ENCODE measurements at regions not wholly inside any gene's neighbourhood (a gene's known extent, or its start where the extent isn't known, plus 50 kb on each side); places are given as distances from the start of the nearest gene placed in this dataset.

DNA sequence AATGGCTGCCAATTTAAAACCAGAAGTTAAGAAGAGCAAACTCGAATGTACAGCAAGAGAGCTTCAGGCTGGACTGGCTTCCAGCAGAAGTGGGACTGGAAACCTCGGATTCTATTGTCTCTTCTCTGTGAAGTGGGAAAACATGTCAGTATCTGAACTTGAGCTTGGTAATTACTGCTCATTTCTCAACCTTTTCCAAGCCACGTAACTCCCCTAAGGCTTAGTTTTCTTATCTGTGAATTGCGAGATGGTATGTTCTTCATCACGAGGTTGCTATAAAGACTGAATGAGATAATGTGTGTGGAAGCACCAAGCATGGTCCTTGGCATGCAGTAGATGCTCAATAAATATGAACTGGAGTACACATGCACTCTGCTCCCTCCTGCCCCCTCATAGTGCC is 259.4 kb upstream of the SPRED2 start:
- Mint-ChIP-seq H3K27ac (ENCODE audit: low read depth) (no peak overlapping the region), H3K9me3 (no peaks in the 10 kb centered on the region), H3K36me3 (ENCODE audit: insufficient read depth) (no peaks in the 10 kb centered on the region), H3K4me3 (no peak overlapping the region), H3K27me3 (peaks cover 34% of the 10 kb centered on the region), H3K4me1 (no peaks in the 10 kb centered on the region)
- DNase-seq (ENCODE audit: low spot score in 2 of 2) = no peak
- ATAC-seq (replicated peaks; ENCODE audit: extremely low read depth, poor library complexity, severe bottlenecking) = no peak

DNA sequence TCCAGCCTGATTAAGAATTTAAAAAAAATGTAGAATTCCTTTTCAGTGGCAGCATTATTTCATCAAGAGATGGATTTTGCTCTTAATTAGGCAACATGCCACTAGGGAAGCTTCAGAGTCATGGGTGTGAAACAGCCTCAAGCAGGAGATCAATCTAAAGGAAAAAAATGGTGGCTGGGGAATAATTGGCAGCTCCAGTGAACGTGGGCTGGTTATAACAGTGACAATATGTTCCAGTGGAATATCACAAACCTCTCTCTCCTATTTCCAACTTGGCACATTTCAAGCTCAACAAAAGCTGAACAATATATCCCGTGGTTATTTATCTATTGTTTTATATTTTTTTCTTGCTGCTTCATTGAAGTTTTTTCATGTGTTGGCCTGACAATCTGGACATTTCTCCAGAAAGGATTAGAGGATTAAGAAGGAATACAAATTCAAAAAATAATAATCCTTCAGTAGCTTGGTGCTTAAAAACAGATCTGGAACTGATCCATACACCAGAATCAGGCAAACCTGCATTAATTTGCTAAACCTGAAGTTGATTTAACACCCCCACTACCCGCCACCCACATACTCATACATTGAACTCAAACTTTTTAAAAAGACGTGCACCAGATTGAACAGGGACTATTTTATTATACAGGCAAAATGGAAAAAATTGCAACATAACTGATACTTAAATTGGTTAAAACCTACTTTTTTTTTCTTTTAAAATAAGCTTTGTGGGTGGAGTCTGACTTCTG is 255.9 kb upstream of the SPRED2 start:
- no peak for ATAC-seq (replicated peaks; ENCODE audit: extremely low read depth, poor library complexity, severe bottlenecking)
- Mint-ChIP-seq H3K9me3 (no peaks in the 10 kb centered on the region), H3K36me3 (ENCODE audit: insufficient read depth) (no peaks in the 10 kb centered on the region), H3K4me1 (no peaks in the 10 kb centered on the region), H3K27ac (ENCODE audit: low read depth) (no peak overlapping the region), H3K27me3 (peaks cover 22% of the 10 kb centered on the region), H3K4me3 (no peak overlapping the region)
- DNase-seq (ENCODE audit: low spot score in 2 of 2) = no peak

DNA sequence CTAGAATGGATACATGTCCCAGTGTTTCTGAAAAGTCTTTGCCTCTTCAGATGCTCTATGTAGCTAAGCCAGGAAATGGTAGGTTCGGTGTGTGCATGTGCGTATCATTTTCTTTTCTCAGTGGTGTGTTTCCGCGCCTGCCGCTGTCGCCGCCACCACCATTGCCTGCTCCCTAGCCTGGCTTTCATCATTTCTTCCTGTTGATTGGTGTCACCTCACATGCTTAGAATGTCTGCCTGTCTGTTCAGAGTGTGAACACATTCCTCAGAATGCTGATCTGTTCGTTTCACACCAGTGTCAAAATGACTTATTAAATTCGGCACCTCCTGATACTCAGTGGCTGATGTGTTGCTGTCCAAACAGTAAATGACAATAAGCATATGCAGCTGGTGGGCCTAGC is 255.2 kb upstream of the SPRED2 start:
- peaks cover 16% of the 10 kb centered on the region for H3K27me3 Mint-ChIP-seq
- H3K4me3 Mint-ChIP-seq = no peak overlapping the region
- H3K36me3 Mint-ChIP-seq (ENCODE audit: insufficient read depth) = no peaks in the 10 kb centered on the region
- ATAC-seq (replicated peaks; ENCODE audit: extremely low read depth, poor library complexity, severe bottlenecking) (no peak), DNase-seq (ENCODE audit: low spot score in 2 of 2) (no peak)
- H3K4me1 Mint-ChIP-seq = no peaks in the 10 kb centered on the region
- H3K9me3 Mint-ChIP-seq = no peaks in the 10 kb centered on the region
- H3K27ac Mint-ChIP-seq (ENCODE audit: low read depth) = no peak overlapping the region

DNA sequence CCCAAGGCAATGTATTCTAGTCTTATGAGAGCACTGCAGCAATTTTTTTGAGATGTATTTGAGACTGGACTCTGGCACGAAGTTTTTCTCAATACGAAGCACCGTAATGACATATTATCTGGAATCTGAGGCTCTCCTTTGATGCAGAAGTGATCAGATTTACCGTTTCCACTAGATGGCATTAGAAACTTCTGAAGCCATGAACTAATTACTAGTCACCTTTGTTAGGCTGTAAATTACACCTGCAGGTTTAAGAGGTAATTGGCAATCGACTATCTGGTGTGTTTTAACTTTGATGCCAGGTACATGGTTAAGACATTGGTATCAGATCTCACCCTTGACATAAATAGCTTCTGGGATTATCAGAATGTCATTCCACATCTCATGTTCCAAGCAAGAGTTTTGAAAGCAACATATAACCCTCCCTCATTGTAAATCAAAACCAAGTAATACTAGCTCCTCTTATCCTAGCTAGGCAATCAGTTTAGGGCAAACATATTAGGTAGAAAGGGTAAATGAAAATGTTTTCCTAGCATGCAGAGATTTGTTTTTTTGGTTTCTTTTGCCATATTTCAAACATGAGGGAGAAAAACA is 254.6 kb upstream of the SPRED2 start:
- H3K27ac Mint-ChIP-seq (ENCODE audit: low read depth) = no peak overlapping the region
- no peaks in the 10 kb centered on the region for H3K4me1 Mint-ChIP-seq
- DNase-seq (ENCODE audit: low spot score in 2 of 2) = no peak
- H3K27me3 Mint-ChIP-seq = peaks cover 16% of the 10 kb centered on the region
- H3K36me3 Mint-ChIP-seq (ENCODE audit: insufficient read depth) = no peaks in the 10 kb centered on the region
- no peak for ATAC-seq (replicated peaks; ENCODE audit: extremely low read depth, poor library complexity, severe bottlenecking)
- no peaks in the 10 kb centered on the region for H3K9me3 Mint-ChIP-seq
- no peak overlapping the region for H3K4me3 Mint-ChIP-seq

DNA sequence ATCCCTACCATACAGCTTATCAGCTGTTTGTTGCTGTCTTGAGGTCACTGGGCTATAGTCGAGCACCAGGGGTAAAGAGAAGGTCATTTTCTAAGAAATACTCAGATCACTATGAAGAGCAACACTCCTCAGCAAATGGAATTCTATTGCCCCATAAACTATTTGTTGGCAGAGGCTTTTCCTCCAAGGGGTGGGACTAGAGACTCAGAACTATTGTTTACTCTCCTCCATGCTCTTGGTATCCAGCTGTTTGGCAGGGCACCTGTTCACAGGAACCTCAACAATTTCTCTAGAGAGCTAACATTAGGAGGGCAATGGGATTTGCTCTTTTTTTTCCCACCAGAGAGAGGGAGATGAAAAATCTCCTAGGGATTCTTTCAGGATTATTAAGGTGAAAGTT is 249.1 kb upstream of the SPRED2 start:
- no peaks in the 10 kb centered on the region for H3K9me3 Mint-ChIP-seq
- no peaks in the 10 kb centered on the region for H3K36me3 Mint-ChIP-seq (ENCODE audit: insufficient read depth)
- H3K4me3 Mint-ChIP-seq = no peak overlapping the region
- no peak for DNase-seq (ENCODE audit: low spot score in 2 of 2)
- H3K27ac Mint-ChIP-seq (ENCODE audit: low read depth) = no peak overlapping the region
- H3K27me3 Mint-ChIP-seq = peaks cover 24% of the 10 kb centered on the region
- ATAC-seq (replicated peaks; ENCODE audit: extremely low read depth, poor library complexity, severe bottlenecking) = no peak
- H3K4me1 Mint-ChIP-seq = no peaks in the 10 kb centered on the region

DNA sequence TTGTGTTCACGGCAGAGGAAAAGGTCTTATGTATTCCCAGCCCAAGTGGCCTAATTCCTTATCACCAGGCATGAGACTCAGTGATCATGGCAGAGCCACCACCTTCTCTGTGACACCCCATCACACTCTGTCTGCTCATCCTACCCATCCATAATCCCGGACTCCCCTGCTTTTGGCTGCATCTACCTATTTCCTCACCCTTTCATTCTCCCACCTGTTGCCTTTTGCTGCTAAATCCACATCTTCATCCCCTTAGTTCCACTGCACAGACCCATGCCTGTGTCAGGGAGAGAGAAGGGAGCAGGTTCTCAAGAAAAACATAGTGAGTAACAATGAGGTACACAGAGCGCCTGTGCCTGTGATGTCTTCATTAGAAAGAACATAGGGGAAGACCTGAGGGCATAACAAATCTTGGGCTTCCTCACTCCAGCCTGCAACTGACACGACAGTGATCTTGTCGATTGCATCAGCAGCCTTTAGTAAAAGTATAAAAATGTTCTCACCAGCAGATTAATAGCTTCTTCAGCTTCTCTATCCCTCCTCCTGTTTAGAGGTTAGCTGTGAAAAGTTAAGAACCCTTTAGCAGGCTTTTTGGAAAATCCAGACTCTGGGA is 246.5 kb upstream of the SPRED2 start:
- H3K4me3 Mint-ChIP-seq = no peak overlapping the region
- H3K27me3 Mint-ChIP-seq = peaks cover 44% of the 10 kb centered on the region
- H3K4me1 Mint-ChIP-seq = no peaks in the 10 kb centered on the region
- no peak for DNase-seq (ENCODE audit: low spot score in 2 of 2)
- no peak for ATAC-seq (replicated peaks; ENCODE audit: extremely low read depth, poor library complexity, severe bottlenecking)
- H3K36me3 Mint-ChIP-seq (ENCODE audit: insufficient read depth) = no peaks in the 10 kb centered on the region
- peaks cover 6% of the 10 kb centered on the region for H3K9me3 Mint-ChIP-seq
- H3K27ac Mint-ChIP-seq (ENCODE audit: low read depth) = no peak overlapping the region

DNA sequence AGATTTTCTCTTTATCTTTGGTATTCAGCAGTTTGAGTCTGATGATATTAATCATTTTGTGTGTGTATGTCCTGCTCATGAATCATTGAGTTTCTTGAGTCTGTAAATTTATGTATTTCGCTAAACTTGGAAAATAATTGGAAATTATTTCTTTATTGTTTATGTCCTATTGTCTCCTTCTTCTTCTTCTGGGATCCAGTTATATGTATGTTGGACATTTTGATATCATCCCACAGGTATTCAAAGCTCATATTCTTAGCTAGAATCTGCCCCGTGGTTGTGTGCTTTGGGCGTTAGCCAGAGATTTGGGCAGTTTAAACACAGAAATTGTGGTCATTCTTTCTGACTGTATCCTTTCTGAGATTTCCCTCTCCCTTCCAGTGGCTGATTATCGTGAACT is 243.0 kb upstream of the SPRED2 start:
- H3K36me3 Mint-ChIP-seq (ENCODE audit: insufficient read depth) = no peaks in the 10 kb centered on the region
- H3K27ac Mint-ChIP-seq (ENCODE audit: low read depth) = no peak overlapping the region
- peaks cover 46% of the 10 kb centered on the region for H3K27me3 Mint-ChIP-seq
- peaks cover 6% of the 10 kb centered on the region for H3K9me3 Mint-ChIP-seq
- no peak overlapping the region for H3K4me3 Mint-ChIP-seq
- DNase-seq (ENCODE audit: low spot score in 2 of 2) (no peak), ATAC-seq (replicated peaks; ENCODE audit: extremely low read depth, poor library complexity, severe bottlenecking) (no peak)
- no peaks in the 10 kb centered on the region for H3K4me1 Mint-ChIP-seq

DNA sequence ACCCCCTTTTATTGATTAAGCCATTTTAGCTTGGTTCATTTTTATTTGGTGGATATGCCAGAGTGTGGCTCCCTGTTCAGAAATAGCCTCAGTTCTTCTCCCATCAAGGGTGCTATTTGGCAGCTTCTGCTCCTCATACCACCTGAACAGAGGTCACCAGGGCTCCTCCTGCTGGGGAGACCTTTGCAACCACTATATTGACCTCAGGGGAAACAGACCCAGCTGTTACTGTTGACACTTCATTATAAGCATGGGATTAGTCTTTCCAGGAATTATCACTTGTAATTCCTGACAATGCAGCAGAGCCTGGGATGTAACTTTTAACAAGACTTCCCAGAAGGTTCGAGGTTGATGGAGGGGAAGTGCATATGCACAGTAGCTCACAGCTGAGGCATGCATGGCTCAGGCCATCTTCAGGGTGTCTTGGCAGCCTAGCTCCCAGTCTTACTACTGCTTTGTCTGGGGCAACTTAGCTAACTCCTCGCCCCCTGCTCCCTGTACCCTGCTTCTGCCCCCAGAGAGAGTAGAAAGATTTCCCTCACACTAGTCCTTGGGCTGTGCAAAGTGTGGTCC is 239.4 kb upstream of the SPRED2 start:
- no peaks in the 10 kb centered on the region for H3K4me1 Mint-ChIP-seq
- ATAC-seq (replicated peaks; ENCODE audit: extremely low read depth, poor library complexity, severe bottlenecking) (no peak), DNase-seq (ENCODE audit: low spot score in 2 of 2) (no peak)
- no peak overlapping the region for H3K27ac Mint-ChIP-seq (ENCODE audit: low read depth)
- peaks cover 12% of the 10 kb centered on the region for H3K9me3 Mint-ChIP-seq
- H3K27me3 Mint-ChIP-seq = peaks cover 21% of the 10 kb centered on the region
- no peaks in the 10 kb centered on the region for H3K36me3 Mint-ChIP-seq (ENCODE audit: insufficient read depth)
- H3K4me3 Mint-ChIP-seq = no peak overlapping the region

DNA sequence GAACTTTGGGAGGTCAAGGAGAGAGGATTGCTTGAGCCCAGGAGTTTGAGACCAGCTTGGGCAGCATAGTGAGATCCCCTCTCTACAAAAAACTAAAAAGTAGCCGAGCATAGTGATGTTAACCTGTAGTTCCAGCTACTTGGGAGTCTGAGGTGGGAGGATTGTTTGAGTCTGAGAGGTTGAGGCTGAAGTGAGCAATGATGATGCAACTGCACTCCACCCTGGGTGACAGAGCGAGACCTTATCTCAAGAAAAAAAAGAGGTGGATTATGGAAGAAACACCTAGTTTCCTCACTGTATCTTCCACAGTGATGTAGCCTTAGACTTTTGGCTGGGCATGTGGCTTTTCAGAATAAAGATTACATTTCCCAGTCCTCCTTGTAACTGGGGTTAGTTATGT is 237.2 kb upstream of the SPRED2 start:
- H3K27ac Mint-ChIP-seq (ENCODE audit: low read depth) = no peak overlapping the region
- DNase-seq (ENCODE audit: low spot score in 2 of 2) (no peak), ATAC-seq (replicated peaks; ENCODE audit: extremely low read depth, poor library complexity, severe bottlenecking) (no peak)
- no peak overlapping the region for H3K4me3 Mint-ChIP-seq
- H3K4me1 Mint-ChIP-seq = no peaks in the 10 kb centered on the region
- no peaks in the 10 kb centered on the region for H3K36me3 Mint-ChIP-seq (ENCODE audit: insufficient read depth)
- H3K9me3 Mint-ChIP-seq = peaks cover 6% of the 10 kb centered on the region
- H3K27me3 Mint-ChIP-seq = peaks cover 9% of the 10 kb centered on the region

DNA sequence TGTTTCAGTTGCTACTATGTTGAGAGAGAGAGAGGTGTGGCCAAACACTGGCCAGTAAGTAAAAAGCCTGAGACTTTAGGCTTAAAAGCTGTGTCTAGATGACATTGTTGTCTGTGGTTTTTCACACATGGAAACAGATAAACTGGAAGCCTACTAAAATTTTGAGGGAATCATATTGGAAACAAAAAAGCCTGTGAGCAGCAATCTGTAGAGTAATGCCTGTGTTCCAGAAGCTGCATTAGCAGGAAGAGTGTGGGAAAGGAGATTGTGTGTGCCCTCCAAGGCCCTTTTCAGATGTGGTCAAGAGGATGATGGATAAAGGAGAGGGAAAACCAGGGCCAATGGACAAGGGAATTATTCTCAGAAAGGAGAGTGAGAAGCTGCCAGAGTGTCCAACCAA is 236.3 kb upstream of the SPRED2 start:
- DNase-seq (ENCODE audit: low spot score in 2 of 2) (no peak), ATAC-seq (replicated peaks; ENCODE audit: extremely low read depth, poor library complexity, severe bottlenecking) (no peak)
- Mint-ChIP-seq H3K4me1 (no peaks in the 10 kb centered on the region), H3K27me3 (peaks cover 9% of the 10 kb centered on the region), H3K4me3 (no peak overlapping the region), H3K36me3 (ENCODE audit: insufficient read depth) (no peaks in the 10 kb centered on the region), H3K9me3 (peaks cover 6% of the 10 kb centered on the region), H3K27ac (ENCODE audit: low read depth) (no peak overlapping the region)

DNA sequence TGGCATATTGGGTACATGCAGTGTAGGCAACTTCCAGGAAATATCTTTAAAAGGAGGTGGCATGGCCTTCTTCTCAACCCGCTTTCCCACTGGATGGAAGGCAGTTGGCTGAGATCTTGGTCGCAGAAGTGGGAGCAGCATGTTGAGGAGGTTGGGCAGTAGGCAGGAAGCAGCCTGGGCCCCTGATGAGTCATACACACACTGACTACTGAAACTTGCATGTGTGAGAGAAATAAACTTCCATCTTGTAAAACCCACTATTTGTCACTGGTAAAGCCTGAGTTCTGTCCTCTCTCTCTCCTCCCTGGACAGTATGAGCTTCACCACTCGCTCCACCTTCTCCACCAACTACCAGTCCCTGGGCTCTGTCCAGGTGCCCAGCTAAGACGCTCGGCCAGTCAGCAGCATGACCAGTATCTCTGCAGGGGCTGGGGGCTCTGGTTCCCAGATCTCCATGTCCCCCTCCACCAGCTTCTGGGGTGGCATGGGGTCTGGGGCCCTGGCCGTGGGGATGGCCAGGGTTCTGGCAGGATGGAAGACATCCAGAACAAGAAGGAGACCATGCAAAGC is 233.8 kb upstream of the SPRED2 start:
- peaks cover 25% of the 10 kb centered on the region for H3K27me3 Mint-ChIP-seq
- DNase-seq (ENCODE audit: low spot score in 2 of 2) = no peak
- no peak for ATAC-seq (replicated peaks; ENCODE audit: extremely low read depth, poor library complexity, severe bottlenecking)
- H3K4me3 Mint-ChIP-seq = no peak overlapping the region
- H3K4me1 Mint-ChIP-seq = no peaks in the 10 kb centered on the region
- H3K27ac Mint-ChIP-seq (ENCODE audit: low read depth) = no peak overlapping the region
- peaks cover 6% of the 10 kb centered on the region for H3K9me3 Mint-ChIP-seq
- no peaks in the 10 kb centered on the region for H3K36me3 Mint-ChIP-seq (ENCODE audit: insufficient read depth)

DNA sequence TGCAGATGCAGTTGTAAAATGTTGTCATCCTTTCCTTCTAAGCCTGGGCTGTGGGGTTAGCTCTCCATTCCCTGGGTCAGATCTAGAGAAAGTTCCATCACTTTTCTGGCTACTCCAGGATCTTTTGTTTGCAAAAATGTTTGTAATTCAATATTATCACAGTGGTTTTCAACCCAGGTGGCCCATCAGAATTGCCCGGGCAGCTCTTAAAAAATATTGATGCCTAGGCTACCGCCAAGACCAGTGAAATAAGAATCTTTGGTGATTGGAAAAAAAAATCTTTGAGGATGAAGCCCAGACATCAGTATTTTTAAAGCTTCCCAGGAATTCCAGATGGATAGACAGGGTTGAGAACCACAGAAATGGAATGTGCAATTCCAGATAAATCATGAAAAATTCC is 232.5 kb upstream of the SPRED2 start:
- Mint-ChIP-seq H3K27me3 (peaks cover 25% of the 10 kb centered on the region), H3K36me3 (ENCODE audit: insufficient read depth) (no peaks in the 10 kb centered on the region), H3K4me1 (no peaks in the 10 kb centered on the region), H3K9me3 (peaks cover 6% of the 10 kb centered on the region), H3K27ac (ENCODE audit: low read depth) (no peak overlapping the region), H3K4me3 (no peak overlapping the region)
- DNase-seq (ENCODE audit: low spot score in 2 of 2) (no peak), ATAC-seq (replicated peaks; ENCODE audit: extremely low read depth, poor library complexity, severe bottlenecking) (no peak)
